ENCODE measurements at regions not wholly inside any gene's neighbourhood (a gene's known extent, or its start where the extent isn't known, plus 50 kb on each side); places are given as distances from the start of the nearest gene placed in this dataset.

DNA sequence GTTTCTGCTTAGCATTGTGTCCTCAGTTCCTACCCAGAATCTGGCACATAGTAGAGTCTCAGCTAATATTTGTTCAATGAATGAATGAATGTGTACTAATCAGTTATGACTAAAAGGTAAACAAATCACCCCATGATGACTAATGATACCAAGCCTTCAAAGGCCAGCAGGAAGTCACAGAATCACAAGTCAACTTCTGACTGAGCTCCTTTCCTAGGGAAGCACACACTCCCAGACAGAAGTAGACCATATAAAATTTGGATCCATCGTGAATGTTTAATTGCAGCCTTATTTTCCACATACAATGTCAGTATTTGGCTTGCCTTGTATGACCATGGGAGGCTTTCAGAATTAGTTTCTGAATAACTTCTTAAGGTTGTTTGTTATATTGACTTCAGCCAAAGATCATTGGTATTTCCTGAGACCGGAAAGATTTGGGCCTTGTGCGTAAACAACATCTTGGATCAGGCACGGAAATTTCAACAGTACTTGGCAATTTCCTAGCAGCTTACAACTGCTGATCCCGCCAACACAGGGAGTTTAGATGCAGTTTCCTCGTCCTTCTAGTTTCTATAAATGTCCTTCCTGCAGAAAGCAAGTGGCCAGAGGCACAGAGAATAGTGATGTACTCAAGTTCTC lies 185.9 kb upstream of the ATP1B1 start:
- DNase-seq, result no peak

DNA sequence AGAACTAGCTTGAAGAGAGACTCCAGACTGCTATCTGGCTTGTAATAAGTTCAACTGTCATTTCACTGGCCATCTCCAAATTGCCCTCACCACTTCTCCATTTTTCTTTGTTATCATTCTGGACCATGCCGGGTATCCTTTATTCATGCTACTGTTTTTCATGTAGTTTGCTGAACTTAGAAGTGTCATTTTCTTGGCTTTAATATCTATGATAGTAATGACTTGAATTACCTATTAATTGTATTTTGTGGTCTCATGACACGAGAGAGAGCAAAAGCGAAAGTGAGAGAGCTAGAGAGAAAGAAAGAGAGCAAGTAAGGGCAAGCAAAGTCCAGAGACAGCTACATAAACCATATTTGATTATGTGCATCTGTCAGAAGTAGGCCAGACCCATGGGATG lies 184.9 kb upstream of the ATP1B1 start:
- DNase-seq, result no peak

DNA sequence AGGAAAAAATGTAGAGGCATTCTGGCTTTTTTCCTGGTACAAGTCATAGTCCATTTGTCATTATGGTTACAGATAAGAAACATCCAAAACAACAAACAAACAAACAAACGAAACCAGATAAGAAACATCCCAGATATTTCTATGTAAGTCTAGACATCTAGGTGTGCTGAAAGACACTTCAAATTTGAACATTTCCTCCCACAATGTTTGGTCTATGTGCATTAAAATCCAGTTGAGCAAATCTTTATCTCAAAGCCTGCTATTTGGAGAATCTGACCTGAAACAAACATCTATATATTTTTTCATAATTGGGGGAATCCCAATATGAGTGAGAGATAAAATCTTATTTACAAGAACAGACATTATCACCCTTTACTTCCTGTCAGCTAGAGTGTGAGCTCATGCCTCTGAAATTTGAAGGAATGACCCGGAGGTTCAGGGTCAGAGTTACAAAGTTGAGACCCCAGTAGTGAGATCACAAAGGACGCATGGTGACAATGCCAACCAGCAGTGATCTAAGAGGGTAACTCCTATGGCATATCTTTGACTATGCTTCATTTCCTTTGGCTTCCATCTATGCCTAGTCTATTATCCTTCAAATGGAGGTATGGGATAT lies 182.9 kb upstream of the ATP1B1 start:
- no peak for DNase-seq

DNA sequence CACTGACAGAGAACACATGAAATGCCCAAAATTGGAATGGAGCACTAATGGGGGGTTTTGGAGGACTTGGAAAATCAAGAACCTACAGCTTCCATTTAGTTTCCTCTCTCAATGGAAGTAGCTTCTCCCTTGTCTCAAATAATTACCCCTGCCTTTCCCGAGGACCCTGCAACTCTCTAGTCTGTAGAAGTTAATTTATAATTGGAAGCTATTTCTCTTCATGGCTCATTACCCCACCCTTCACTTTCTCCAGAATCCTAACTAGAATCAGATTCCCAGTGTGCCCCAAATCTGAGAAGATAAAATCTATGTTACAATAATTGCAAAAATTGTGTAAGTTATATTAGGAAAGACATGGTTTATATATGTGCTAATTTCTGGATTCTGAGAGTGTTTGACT lies 181.5 kb upstream of the ATP1B1 start:
- no peak for DNase-seq

DNA sequence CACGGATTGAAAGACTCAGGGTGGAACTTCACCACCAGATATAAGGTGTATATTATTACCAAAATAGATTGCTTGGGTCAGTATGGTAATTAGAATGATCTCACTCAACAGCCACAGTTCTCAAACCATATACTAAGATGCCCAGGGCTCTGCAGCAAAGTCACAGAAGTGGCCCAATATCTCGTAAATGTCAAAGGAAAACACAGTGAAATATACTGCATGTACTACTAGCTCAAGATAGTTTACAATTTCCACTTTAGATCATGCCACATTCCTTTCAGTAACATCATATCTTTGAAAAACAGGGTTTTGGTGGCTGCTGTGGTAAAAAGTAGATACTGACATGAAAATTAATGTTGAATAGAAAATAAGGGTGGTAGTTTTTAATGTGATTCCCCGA lies 180.3 kb upstream of the ATP1B1 start:
- DNase-seq, result no peak

DNA sequence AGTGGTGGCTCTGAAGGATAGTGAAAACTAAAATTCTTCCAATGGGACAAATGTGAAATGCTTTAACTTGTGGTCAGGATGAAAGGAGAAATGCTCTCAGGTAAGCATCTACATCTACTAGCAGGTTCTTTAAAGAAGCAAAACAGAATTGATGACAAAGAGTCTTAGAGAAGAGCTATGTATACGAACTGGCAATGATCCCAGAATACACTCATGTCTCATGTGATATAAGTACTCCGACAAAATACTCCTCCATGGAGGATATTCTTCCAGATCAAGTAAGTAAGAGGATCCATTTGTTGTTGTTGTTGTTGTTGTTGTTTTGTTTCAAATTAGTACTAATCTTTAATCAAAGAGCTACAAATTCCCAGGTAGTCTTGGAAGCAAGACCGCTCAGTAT lies 174.0 kb upstream of the ATP1B1 start:
- DNase-seq, result no peak

DNA sequence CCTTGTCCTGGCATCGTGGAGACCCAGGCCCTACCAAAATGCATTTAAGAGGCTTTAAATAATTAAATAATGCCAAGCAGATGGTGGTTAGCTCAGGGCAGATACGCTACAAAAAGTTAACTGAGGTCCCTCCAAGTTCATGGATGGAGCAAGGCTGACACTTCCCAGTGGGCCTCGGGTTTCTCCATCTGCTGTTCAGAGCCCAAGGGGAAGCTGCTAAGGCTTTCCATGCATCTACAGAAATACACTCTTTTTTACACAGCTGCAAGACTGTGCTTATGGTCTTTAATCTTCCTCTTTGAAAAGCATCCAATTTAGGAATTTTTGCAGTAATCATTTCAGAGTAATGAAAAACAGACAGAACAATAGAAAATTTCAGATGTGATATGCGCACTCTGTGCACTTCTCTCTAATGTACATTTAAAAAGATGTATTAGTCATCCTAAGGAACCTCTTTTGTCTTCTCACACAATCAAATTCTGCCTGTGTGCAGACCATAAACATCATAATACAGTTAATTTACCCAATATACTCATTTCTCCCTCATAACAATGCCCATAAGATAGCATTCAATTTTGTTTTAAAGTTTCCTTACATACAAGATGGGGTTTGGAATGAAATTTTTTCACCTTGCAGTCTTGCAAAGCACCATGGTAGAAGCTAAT lies 173.2 kb upstream of the ATP1B1 start:
- DNase-seq, result no peak

DNA sequence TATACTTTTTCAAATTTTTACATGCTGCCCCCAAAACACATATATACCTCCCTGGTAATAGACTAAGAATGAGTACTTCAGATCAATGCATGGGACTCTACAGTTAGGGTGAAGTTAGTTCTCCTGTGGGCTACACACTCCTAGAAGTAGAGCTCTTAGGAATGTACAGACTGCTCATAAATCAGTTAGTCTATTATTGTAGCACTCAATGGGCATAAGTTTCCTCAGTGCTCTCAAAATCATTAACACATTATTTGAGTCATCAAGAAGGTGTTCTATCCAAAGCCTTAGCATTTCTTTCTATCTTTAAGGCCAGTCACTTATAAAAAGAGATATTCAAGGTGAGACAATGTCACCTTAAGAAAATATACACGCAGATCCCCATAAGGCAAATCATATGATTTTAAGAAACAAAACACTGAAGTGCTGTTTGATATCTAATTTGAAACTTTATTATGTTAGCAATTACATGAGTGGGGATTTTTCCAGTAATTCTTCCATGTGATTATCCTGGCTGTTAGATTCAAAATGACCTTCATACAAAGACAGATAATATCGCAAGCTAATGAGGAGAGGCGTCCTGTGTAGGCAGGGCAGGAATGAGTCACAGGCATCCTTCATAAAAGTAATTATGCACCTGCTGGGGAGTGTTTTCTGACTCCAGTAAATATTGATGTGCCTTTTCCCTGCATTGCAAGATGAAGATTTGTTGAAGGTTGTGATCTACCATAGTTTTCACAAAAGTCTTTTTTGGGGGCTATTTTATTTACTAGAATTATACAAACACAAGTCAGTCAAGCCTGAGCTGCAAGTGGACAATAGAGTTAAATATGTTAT lies 167.2 kb upstream of the ATP1B1 start:
- no peak for DNase-seq

DNA sequence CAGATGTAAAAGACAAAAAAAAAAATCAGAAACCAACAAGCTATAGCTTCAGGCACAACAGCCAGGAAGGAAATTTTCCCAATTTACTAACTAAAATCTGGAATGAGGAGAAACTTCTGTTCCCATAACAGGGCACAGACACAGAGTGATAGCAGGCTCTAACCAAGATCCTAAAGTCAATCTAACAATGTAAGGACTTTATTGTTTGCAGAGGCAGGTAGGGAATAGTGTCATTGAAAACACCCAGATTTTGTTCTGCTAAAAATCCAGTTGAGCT lies 166.6 kb upstream of the ATP1B1 start:
- DNase-seq, result no peak

DNA sequence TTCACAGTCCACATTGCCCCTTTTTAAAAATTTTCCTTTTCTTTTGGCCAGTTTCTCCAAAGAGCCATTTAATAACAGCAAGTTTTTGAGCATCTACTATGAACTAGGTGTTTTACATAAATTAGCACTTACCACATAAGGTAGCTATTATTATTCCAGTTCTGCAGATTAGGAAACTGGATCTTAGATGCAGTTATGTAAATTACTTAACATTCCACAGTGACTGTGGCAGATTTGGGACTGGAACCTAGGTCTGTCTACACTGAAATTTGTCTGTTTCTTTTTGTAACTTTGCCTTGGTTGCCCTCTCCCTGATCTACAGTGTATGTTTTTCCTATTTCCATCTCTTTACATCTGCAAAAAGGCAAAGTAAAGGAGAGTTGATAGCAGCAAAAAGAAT lies 164.8 kb upstream of the ATP1B1 start:
- no peak for DNase-seq

DNA sequence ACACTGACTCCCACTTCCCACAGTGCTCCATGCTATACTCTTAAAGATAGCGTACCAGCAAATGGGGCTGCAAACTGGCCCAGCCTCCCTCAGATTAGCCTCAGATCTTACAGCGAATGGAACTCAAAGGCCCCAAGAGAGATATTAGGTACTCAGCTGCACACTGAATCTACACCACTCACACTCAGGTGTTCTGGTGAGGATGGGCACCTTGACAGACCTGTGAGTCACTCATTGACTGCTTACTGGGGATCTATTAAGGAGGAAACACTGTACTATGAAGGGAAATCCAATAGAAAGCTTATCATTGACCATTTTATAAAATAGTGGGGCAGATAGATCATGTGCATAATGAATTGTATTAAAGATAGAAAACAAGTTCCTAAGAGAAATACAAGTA lies 164.3 kb upstream of the ATP1B1 start:
- no peak for DNase-seq

DNA sequence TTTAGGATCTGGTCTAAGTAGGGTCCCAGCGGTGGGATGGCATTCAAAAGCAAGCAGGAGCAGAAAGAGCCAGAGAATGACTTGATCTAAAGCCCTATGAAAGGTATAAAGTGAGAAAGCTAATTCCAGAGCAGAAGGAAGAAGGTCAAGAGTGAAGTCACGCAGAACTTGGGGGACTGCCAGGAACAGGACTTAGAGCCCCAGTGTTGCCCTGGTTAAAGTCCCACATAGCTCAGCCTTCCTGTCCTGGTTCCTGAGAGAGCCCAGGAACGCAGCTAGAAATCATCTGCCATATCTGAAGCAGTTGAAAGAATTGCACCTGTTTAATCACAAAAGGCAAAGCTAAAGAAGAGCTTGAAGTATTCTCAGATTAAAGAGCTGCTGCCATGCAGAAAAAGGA lies 160.6 kb upstream of the ATP1B1 start:
- DNase-seq, result no peak

DNA sequence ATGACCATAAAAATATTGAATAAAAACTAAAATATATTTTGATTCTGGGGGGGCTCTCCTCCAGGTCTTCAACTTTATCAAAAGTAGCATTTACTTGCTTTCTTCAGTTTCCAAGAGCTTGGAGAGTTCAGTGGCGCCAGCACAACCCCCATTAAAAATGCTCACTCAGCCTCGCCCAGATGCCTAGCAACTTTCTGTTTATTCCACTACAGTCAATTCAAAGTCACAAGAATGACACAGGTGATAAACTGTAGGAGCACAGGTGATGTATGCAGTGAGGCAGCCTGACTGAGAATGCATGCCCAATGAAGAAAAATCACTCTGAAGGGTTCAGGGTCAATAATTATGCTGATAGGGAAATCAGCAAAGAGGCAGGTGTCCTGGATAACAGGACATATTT lies 159.4 kb upstream of the ATP1B1 start:
- DNase-seq, result no peak

DNA sequence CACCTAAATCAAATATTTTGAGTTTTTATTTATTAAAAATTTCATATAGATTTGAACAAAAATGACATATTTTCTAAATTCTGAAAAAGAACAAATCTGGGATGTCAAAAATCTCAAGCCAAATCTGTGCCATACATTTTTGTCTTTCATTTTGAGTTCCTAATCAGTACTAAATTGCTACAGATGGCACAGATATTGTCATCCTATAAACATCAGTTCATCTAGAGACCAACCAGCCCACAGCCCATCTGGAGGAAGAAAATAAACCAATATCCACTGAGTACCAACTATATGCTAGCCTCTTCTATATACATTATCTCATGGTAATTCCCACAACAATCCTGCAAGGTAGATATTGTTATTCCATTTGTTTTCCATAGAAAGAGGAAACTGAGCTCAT lies 156.8 kb upstream of the ATP1B1 start:
- DNase-seq, result no peak

DNA sequence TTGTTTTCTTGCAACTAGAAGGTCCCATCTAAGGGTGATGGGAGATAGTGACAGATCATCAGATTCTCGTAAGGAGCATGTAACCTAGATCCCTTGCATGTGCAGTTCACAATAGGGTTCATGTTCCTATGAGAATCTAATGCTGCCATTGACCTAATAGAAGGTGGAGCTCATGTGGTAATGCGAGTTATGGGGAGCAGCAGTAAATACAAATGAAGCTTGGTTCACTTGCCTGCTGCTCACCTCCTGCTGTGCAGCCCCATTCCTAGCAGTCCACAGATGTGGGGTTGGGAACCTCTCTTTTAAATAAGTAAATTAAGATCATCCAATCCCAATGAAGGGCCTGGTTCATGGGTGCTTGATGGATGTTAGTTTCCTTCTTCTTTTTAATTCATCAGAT lies 148.7 kb upstream of the ATP1B1 start:
- no peak for DNase-seq

DNA sequence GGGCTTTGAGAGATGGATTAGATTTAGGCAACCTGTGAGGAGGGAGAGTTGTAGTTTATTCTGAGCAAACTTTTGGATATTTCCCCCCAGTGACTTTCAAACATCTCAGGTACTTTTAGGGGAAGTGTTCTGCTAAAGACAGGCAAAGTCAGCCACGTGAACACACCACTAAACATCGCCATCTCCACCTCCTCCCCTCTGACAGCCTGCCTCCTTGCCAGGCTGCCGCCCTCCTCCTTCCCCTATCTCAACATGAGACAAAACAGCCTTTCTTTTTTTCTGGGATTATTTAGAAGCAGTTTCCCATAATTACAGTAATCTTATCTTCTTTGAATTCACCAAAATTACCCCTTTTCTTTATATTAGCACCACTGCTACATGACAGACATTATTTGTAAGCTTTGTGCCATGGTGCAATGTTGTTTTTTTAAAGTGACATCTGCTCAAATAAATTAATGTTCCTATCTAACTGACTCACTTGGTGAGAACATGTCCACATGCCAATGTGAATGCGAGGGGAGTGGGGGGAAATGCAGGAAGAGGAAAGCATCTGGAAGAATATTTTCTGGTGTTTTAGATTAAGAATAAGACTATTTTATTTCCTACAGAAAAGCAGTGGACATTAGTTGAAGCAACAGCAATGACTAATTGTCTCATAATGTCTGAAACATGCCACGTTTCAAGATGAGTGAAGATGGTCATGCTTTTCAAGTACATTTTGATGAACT lies 147.8 kb upstream of the ATP1B1 start:
- DNase-seq, result no peak

DNA sequence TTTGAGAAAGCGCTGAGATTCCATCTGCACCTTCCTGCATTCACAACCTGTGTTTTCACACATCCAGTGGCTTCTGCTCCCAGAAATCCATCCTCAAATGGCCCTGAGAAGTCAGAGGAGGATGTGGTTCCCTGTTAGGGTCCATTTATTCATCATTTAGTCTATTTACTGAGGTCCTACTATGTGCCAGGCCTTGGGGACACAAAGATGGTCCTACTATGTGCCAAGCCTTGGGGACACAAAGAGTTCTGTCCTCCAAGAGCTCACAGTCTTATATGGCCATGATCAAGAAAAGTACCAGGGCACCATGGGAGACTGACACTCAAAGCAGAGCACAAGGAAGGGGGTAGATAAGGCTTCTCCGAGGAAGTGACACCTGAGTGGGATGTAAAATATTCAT lies 147.1 kb upstream of the ATP1B1 start:
- no peak for DNase-seq

DNA sequence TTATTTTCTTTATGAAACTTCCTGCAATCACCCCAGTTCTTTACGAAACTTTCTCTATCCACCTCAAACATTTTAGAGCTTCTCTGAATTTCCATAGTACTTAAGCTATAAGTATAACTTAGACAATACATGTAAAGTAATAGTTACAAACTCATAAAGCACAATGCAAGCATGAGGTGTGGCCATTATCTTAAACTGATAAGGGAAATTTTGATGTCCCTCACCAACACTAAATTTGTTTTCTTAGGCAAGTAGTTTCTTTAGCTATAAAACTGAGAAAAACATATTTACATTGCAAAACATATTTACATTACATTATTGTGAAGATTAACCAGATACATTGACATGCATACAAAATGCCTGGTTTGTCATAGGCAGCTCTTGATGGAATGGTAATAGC lies 146.4 kb upstream of the ATP1B1 start:
- no peak for DNase-seq

DNA sequence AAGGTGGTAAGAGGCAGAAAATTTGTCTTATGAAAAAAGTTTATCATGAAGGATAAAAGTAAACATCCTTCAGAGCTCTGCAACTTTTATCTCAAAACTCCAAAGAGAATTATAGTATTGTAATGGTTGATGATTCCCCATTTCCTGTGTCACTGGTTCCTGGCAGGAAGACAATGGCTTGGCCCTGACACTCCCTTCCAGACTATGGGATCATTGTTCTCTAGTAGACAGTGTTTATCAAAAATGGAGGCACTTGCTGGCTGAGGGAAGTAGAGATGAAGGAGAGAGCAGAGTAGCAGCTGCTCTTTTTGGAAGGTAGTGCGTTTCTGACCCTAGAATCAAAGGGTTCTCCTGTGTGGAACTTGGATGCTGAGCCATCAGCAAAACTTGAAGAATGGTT lies 145.9 kb upstream of the ATP1B1 start:
- DNase-seq, result no peak

DNA sequence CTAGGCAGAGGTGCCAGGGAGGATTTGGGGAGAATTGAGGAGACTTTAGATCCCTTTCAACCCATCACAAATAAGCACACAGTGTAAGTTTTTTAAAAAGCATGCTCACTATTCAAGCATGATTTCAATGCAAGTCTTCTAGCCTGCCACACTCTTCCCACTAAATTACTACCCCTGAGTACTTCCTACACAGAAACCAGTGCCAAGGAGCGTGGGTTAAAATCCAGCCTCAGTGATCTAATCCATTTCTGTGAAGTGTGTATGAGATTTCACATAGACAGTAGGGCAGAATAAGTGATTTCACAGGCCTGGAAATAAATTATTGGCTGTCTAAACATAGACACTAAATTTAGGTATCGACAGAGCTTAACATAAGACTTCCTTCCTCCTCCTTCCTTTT lies 142.9 kb upstream of the ATP1B1 start:
- DNase-seq, result no peak

DNA sequence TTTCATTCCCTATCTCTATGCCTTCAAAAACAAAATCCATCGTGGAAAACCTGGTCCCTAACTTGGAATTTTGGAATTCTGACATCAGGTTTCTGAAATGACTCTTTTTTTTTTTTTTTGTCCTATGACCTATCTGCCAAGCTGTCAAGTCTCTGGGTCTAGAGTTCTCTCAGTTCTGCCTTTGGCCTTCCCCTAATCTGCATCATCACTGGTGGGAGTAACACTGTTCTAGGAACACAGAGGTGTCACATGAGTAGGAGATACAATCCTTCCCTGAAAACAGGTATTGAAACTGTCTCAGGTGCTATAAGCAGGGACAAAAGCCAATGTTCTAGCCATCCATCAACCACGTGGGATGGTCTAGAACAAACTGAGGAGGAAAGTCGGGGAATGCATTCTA lies 142.0 kb upstream of the ATP1B1 start:
- DNase-seq, result no peak

DNA sequence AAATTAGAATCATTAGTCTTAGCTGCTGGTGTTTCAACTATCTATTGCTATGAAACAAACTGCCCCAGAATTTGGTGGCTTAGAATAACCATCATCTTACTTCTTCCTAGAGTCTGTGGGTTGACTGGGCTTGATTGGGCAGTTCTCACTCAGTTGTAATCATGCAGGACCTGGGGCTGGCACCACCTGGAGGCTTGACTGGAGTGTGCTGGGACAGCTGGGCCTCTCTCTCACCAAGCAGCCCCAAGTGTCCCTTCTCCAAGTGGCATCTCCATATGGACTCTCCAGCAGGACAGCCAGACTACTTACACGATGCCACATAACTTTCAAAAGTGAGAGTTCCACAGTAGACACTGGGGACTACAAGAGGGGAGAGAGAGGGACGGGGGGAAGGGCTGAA lies 140.3 kb upstream of the ATP1B1 start:
- no peak for DNase-seq

DNA sequence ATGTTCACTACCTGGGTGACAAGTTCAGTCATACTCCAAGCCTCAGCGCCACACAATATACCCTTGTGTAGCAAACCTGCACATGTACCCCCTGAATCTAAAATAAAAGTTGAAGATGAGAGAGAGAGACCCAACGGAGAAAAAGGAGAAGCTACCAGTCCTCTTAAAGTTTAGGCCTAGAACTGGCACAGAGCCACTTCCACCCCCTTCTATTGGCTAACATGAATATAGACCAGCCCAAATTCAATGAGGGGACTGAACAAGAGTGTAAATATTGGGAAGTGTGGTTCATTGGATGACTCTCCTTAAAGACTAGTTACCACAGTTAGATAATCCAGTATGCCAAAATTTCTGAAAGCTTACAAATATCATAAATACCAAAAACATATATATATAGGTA lies 139.9 kb upstream of the ATP1B1 start:
- no peak for DNase-seq

Data from RPMI8226 (cell line).